ENCODE measurements at regions not wholly inside any gene's neighbourhood (a gene's known extent, or its start where the extent isn't known, plus 50 kb on each side); places are given as distances from the start of the nearest gene placed in this dataset.
"Not testable (repeated sequence)": the region's sequence is repeated elsewhere in the genome, so short reads cannot be mapped to it uniquely, and the experiment has no call there.

- WGBS, 2 experiments (ENCODE audit: insufficient coverage in 2 of 2), result 21 to 24% methylated on average over 5 to 6 of the region's 11 CpGs
- Histone ChIP-seq H3K36me3 (ENCODE audit: control insufficient read depth, insufficient read depth, low read length) (no peaks in the 10 kb centered on the region), H3K9me3 (ENCODE audit: control insufficient read depth, low read length) (no peaks in the 10 kb centered on the region), H3K4me1 (ENCODE audit: control insufficient read depth, insufficient read depth, low read length, poor library complexity, severe bottlenecking) (no peaks in the 10 kb centered on the region), H3K27ac (ENCODE audit: low read depth, low read length, severe bottlenecking) (no peak overlapping the region), H3K4me3 (ENCODE audit: extremely low read depth, insufficient read depth, low read length, poor library complexity, severe bottlenecking) (peak overlapping the region; percentile 45)
Measured at GRCh38 chr6:27669295-27669623, 196.4 kb upstream of the ZNF184 start.

GRCh38 chr6:27668442-27669294 is 195.8 kb upstream of the ZNF184 start:
- 3 to 4% methylated on average over 27 to 29 of the region's 36 CpGs for WGBS, 2 experiments (ENCODE audit: insufficient coverage in 2 of 2)
- H3K36me3 ChIP-seq (ENCODE audit: control insufficient read depth, insufficient read depth, low read length), result no peaks in the 10 kb centered on the region
- H3K27ac ChIP-seq (ENCODE audit: low read depth, low read length, severe bottlenecking), result no peak overlapping the region
- no peaks in the 10 kb centered on the region for H3K9me3 ChIP-seq (ENCODE audit: control insufficient read depth, low read length)
- no peaks in the 10 kb centered on the region for H3K4me1 ChIP-seq (ENCODE audit: control insufficient read depth, insufficient read depth, low read length, poor library complexity, severe bottlenecking)
- peak overlapping the region; percentile 45 for H3K4me3 ChIP-seq (ENCODE audit: extremely low read depth, insufficient read depth, low read length, poor library complexity, severe bottlenecking)

- Histone ChIP-seq H3K4me3 (ENCODE audit: extremely low read depth, insufficient read depth, low read length, poor library complexity, severe bottlenecking) (peak overlapping the region; percentile 45), H3K27ac (ENCODE audit: low read depth, low read length, severe bottlenecking) (no peak overlapping the region), H3K4me1 (ENCODE audit: control insufficient read depth, insufficient read depth, low read length, poor library complexity, severe bottlenecking) (no peaks in the 10 kb centered on the region), H3K9me3 (ENCODE audit: control insufficient read depth, low read length) (no peaks in the 10 kb centered on the region), H3K36me3 (ENCODE audit: control insufficient read depth, insufficient read depth, low read length) (no peaks in the 10 kb centered on the region)
- WGBS, 2 experiments (ENCODE audit: insufficient coverage in 2 of 2), result 0 to 3% methylated on average over 15 to 16 of the region's 22 CpGs
Measured at GRCh38 chr6:27667657-27668441, 194.9 kb upstream of the ZNF184 start.

- Histone ChIP-seq H3K4me3 (ENCODE audit: extremely low read depth, insufficient read depth, low read length, poor library complexity, severe bottlenecking) (peak overlapping the region; percentile 45), H3K9me3 (ENCODE audit: control insufficient read depth, low read length) (no peaks in the 10 kb centered on the region), H3K36me3 (ENCODE audit: control insufficient read depth, insufficient read depth, low read length) (no peaks in the 10 kb centered on the region), H3K4me1 (ENCODE audit: control insufficient read depth, insufficient read depth, low read length, poor library complexity, severe bottlenecking) (no peaks in the 10 kb centered on the region), H3K27ac (ENCODE audit: low read depth, low read length, severe bottlenecking) (no peak overlapping the region)
- WGBS, 2 experiments (ENCODE audit: insufficient coverage in 2 of 2), result 6 to 12% methylated on average over 9 to 13 of the region's 14 CpGs
Measured at GRCh38 chr6:27667016-27667656, 194.2 kb upstream of the ZNF184 start.

- no peaks in the 10 kb centered on the region for H3K36me3 ChIP-seq (ENCODE audit: control insufficient read depth, insufficient read depth, low read length)
- H3K27ac ChIP-seq (ENCODE audit: low read depth, low read length, severe bottlenecking), result no peak overlapping the region
- H3K4me1 ChIP-seq (ENCODE audit: control insufficient read depth, insufficient read depth, low read length, poor library complexity, severe bottlenecking), result no peaks in the 10 kb centered on the region
- 40% methylated on average over 1 of the region's 1 CpG; no CpG with 5 or more reads in 1 of the 2 experiments for WGBS, 2 experiments (ENCODE audit: insufficient coverage in 2 of 2)
- H3K9me3 ChIP-seq (ENCODE audit: control insufficient read depth, low read length), result no peaks in the 10 kb centered on the region
- no peak overlapping the region for H3K4me3 ChIP-seq (ENCODE audit: extremely low read depth, insufficient read depth, low read length, poor library complexity, severe bottlenecking)
Measured at GRCh38 chr6:27662769-27663168, 189.9 kb upstream of the ZNF184 start.

- H3K27ac ChIP-seq (ENCODE audit: low read depth, low read length, severe bottlenecking); H3K9me3 ChIP-seq (ENCODE audit: control insufficient read depth, low read length); H3K36me3 ChIP-seq (ENCODE audit: control insufficient read depth, insufficient read depth, low read length); H3K4me3 ChIP-seq (ENCODE audit: extremely low read depth, insufficient read depth, low read length, poor library complexity, severe bottlenecking); H3K4me1 ChIP-seq (ENCODE audit: control insufficient read depth, insufficient read depth, low read length, poor library complexity, severe bottlenecking): not testable (repeated sequence)
- WGBS, 2 experiments (ENCODE audit: insufficient coverage in 2 of 2), result 88 to 95% methylated on average over 3 of the region's 5 CpGs
Measured at GRCh38 chr6:27662212-27662611, 189.3 kb upstream of the ZNF184 start.

GRCh38 chr6:27653143-27653825 is 180.4 kb upstream of the ZNF184 start:
- H3K36me3 ChIP-seq (ENCODE audit: control insufficient read depth, insufficient read depth, low read length); H3K9me3 ChIP-seq (ENCODE audit: control insufficient read depth, low read length); H3K4me3 ChIP-seq (ENCODE audit: extremely low read depth, insufficient read depth, low read length, poor library complexity, severe bottlenecking); H3K27ac ChIP-seq (ENCODE audit: low read depth, low read length, severe bottlenecking); H3K4me1 ChIP-seq (ENCODE audit: control insufficient read depth, insufficient read depth, low read length, poor library complexity, severe bottlenecking): not testable (repeated sequence)
- WGBS, 2 experiments (ENCODE audit: insufficient coverage in 2 of 2), result 88 to 94% methylated on average over 9 to 31 of the region's 60 CpGs

GRCh38 chr6:27651371-27651732 is 178.4 kb upstream of the ZNF184 start:
- Histone ChIP-seq H3K36me3 (ENCODE audit: control insufficient read depth, insufficient read depth, low read length) (no peaks in the 10 kb centered on the region), H3K27ac (ENCODE audit: low read depth, low read length, severe bottlenecking) (no peak overlapping the region), H3K4me1 (ENCODE audit: control insufficient read depth, insufficient read depth, low read length, poor library complexity, severe bottlenecking) (no peaks in the 10 kb centered on the region), H3K4me3 (ENCODE audit: extremely low read depth, insufficient read depth, low read length, poor library complexity, severe bottlenecking) (peak overlapping the region; percentile 46), H3K9me3 (ENCODE audit: control insufficient read depth, low read length) (no peaks in the 10 kb centered on the region)
- 7% methylated on average over 3 to 5 of the region's 7 CpGs for WGBS, 2 experiments (ENCODE audit: insufficient coverage in 2 of 2)

GRCh38 chr6:27650620-27651370 is 177.9 kb upstream of the ZNF184 start:
- no peaks in the 10 kb centered on the region for H3K36me3 ChIP-seq (ENCODE audit: control insufficient read depth, insufficient read depth, low read length)
- no peak overlapping the region for H3K27ac ChIP-seq (ENCODE audit: low read depth, low read length, severe bottlenecking)
- no peaks in the 10 kb centered on the region for H3K4me1 ChIP-seq (ENCODE audit: control insufficient read depth, insufficient read depth, low read length, poor library complexity, severe bottlenecking)
- H3K9me3 ChIP-seq (ENCODE audit: control insufficient read depth, low read length), result no peaks in the 10 kb centered on the region
- WGBS, 2 experiments (ENCODE audit: insufficient coverage in 2 of 2), result 9 to 10% methylated on average over 9 to 11 of the region's 17 CpGs
- H3K4me3 ChIP-seq (ENCODE audit: extremely low read depth, insufficient read depth, low read length, poor library complexity, severe bottlenecking), result peak overlapping the region; percentile 46

GRCh38 chr6:27644528-27644927 is 171.6 kb upstream of the ZNF184 start:
- no peak overlapping the region for H3K4me3 ChIP-seq (ENCODE audit: extremely low read depth, insufficient read depth, low read length, poor library complexity, severe bottlenecking)
- 69 to 75% methylated on average over 5 of the region's 6 CpGs for WGBS, 2 experiments (ENCODE audit: insufficient coverage in 2 of 2)
- H3K36me3 ChIP-seq (ENCODE audit: control insufficient read depth, insufficient read depth, low read length), result no peaks in the 10 kb centered on the region
- H3K27ac ChIP-seq (ENCODE audit: low read depth, low read length, severe bottlenecking), result no peak overlapping the region
- no peaks in the 10 kb centered on the region for H3K4me1 ChIP-seq (ENCODE audit: control insufficient read depth, insufficient read depth, low read length, poor library complexity, severe bottlenecking)
- H3K9me3 ChIP-seq (ENCODE audit: control insufficient read depth, low read length), result no peaks in the 10 kb centered on the region

Measured in mesodermal cell (in vitro differentiated cells).